ENCODE measurements at regions not wholly inside any gene's neighbourhood (a gene's known extent, or its start where the extent isn't known, plus 50 kb on each side); places are given as distances from the start of the nearest gene placed in this dataset.

DNA sequence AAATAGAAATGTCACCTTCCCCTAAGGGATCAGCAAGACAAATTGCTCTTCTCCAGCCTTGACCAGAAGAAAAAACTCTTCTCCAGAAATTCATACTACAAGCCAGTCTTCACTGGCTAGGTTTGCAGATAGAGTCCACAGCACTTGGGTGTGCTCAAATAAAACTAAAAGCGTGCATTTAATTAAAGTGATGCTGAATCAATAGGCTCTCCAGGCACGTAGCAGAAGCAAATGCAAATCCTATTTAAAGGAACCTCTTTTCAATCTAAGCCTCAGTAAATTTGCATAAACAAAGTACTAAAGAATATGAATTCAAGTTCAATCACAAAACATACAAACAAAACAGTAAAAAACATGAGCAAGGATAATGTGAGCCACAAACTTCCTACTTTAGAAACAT, 744.4 kb upstream of the FANCL start:
- Histone ChIP-seq H3K4me3 (no peak overlapping the region), H3K4me1 (no peaks in the 10 kb centered on the region), H3K27me3 (no peaks in the 10 kb centered on the region), H3K27ac (no peak overlapping the region), H3K36me3 (no peaks in the 10 kb centered on the region), H3K9me3 (no peaks in the 10 kb centered on the region)
- TF ChIP-seq, protein P1, sequence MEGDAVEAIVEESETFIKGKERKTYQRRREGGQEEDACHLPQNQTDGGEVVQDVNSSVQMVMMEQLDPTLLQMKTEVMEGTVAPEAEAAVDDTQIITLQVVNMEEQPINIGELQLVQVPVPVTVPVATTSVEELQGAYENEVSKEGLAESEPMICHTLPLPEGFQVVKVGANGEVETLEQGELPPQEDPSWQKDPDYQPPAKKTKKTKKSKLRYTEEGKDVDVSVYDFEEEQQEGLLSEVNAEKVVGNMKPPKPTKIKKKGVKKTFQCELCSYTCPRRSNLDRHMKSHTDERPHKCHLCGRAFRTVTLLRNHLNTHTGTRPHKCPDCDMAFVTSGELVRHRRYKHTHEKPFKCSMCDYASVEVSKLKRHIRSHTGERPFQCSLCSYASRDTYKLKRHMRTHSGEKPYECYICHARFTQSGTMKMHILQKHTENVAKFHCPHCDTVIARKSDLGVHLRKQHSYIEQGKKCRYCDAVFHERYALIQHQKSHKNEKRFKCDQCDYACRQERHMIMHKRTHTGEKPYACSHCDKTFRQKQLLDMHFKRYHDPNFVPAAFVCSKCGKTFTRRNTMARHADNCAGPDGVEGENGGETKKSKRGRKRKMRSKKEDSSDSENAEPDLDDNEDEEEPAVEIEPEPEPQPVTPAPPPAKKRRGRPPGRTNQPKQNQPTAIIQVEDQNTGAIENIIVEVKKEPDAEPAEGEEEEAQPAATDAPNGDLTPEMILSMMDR (IDR thresholded peaks at IDR 0.05): no peak
- no peak for TF ChIP-seq POLR2A (IDR thresholded peaks at IDR 0.05)
- intact Hi-C loops (cut with DNase I; ENCODE audit: low total_unique reads): no loop called here
- DNase-seq: no peak

DNA sequence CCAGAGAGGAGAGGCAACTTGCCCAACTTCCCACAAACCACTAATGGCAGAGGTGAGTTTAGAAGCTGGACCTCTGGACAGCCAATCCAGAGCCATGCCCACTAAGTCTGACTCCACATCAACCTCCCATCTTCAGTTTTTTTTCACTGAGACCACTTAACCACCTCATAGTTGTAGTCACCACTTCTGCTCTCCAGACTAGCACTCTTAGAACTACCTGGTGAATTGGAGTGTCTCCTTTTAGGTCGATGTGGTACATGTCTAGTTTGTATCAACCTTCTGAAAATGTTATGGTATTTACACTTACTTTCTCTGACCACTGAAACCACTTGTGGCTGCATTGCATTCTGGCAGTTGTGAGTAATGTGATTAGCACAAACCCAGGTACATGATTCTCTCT, 743.6 kb upstream of the FANCL start:
- Histone ChIP-seq H3K27ac (no peak overlapping the region), H3K4me1 (no peaks in the 10 kb centered on the region), H3K36me3 (no peaks in the 10 kb centered on the region), H3K4me3 (no peak overlapping the region), H3K9me3 (no peaks in the 10 kb centered on the region), H3K27me3 (no peaks in the 10 kb centered on the region)
- no peak for TF ChIP-seq POLR2A (IDR thresholded peaks at IDR 0.05)
- TF ChIP-seq, protein P1 (IDR thresholded peaks at IDR 0.05): no peak
- no peak for DNase-seq
- intact Hi-C loops (cut with DNase I; ENCODE audit: low total_unique reads): no loop called here

DNA sequence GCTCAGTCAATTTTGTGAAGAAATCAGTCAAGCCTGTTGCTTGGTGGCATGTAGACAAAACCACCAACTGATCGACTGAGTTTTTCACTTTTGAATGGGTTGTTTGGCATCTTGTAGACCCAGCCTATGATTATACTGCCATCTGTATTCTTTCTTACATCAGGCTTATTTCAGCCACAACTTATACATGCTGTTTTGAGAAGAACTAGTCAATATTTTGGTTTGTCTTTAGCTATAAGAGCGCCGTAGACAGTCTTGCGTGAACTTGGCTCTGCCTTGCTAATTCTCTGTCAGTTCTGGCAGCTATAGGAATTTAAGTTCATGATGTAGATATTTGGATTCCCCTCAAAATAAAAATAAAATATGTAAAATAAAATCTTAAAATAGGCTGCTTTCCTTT, 742.0 kb upstream of the FANCL start:
- Histone ChIP-seq H3K4me1 (no peaks in the 10 kb centered on the region), H3K36me3 (no peaks in the 10 kb centered on the region), H3K4me3 (no peak overlapping the region), H3K27me3 (no peaks in the 10 kb centered on the region), H3K27ac (no peak overlapping the region), H3K9me3 (no peaks in the 10 kb centered on the region)
- intact Hi-C loops (cut with DNase I; ENCODE audit: low total_unique reads): no loop called here
- TF ChIP-seq, protein P1 (IDR thresholded peaks at IDR 0.05): no peak
- no peak for TF ChIP-seq POLR2A (IDR thresholded peaks at IDR 0.05)
- no peak for DNase-seq

- intact Hi-C loops (cut with DNase I; ENCODE audit: low total_unique reads): no loop called here
- no peak for DNase-seq
- Histone ChIP-seq H3K36me3 (no peaks in the 10 kb centered on the region), H3K27ac (no peak overlapping the region), H3K9me3 (no peaks in the 10 kb centered on the region), H3K4me3 (no peak overlapping the region), H3K27me3 (no peaks in the 10 kb centered on the region), H3K4me1 (no peaks in the 10 kb centered on the region)
- TF ChIP-seq, protein P1 (IDR thresholded peaks at IDR 0.05): no peak
- no peak for TF ChIP-seq POLR2A (IDR thresholded peaks at IDR 0.05)
Observed at GRCh38 chr2:58981237-58981636, 740.1 kb upstream of the FANCL start.

- DNase-seq: no peak
- intact Hi-C loops (cut with DNase I; ENCODE audit: low total_unique reads): no loop called here
- no peaks in the 10 kb centered on the region for H3K4me1 ChIP-seq
- H3K27ac ChIP-seq: no peak overlapping the region
- no peaks in the 10 kb centered on the region for H3K27me3 ChIP-seq
- no peak overlapping the region for H3K4me3 ChIP-seq
- H3K36me3 ChIP-seq: no peaks in the 10 kb centered on the region
- no peak for TF ChIP-seq POLR2A (IDR thresholded peaks at IDR 0.05)
- TF ChIP-seq, protein P1 (IDR thresholded peaks at IDR 0.05): no peak
- H3K9me3 ChIP-seq: no peaks in the 10 kb centered on the region
Observed at GRCh38 chr2:58976375-58977071, 735.4 kb upstream of the FANCL start.
